HG03575 (cell line): ENCODE measurements at regions not wholly inside any gene's neighbourhood (a gene's known extent, or its start where the extent isn't known, plus 50 kb on each side); places are given as distances from the start of the nearest gene placed in this dataset.
"Not testable (repeated sequence)": the region's sequence is repeated elsewhere in the genome, so short reads cannot be mapped to it uniquely, and the experiment has no call there.

Experiments used
- ATAC-seq: cut with Tn5 transposase; IDR thresholded peaks from one replicate; pipeline ENCODE4 v1.9.1; 2021; ENCODE audit not compliant: unreplicated experiment, insufficient number of reproducible peaks, low FRiP score; ENCODE audit errors: extremely low read depth

DNA sequence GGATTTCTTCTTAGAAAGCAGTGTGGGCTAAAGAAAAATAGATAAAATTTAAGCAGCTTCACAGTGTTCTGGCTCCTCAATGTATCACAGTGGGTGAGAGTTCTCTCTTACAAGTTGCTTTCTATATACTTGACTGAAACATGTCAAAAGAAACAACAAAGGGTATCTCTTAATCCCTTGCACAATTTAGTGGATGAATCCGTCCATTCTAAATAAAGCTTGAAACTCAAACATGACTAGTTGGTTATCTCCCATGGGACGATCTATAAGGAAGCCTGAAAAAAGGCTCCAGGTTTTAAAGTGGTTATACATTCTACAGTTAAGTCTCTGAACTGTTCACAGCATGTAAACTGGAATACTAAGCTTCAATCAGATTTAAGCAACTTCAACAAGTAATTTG is 993.1 kb upstream of the CNTN5 start:
- ATAC-seq = no peak

DNA sequence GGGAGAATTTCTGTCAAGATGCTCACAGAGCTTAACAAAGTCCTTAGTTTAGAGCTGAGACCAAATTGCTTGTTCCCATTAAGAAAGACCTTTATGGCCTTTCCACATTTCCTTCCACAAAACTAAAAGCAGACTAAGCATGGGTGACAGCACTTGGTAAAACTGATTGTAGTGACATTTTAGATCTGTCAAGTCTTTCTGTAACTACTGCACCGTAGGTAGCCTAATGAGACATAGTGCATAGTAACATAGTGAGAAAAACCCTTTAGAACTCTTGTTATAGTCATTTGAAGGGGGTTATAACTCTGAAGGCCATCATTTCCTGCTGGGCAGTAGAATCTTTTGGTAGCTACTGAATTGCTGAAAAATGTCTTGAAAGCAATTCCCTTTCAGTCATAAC is 990.9 kb upstream of the CNTN5 start:
- no peak for ATAC-seq

GRCh38 chr11:98036810-98037209 is 983.9 kb upstream of the CNTN5 start:
- no peak for ATAC-seq

DNA sequence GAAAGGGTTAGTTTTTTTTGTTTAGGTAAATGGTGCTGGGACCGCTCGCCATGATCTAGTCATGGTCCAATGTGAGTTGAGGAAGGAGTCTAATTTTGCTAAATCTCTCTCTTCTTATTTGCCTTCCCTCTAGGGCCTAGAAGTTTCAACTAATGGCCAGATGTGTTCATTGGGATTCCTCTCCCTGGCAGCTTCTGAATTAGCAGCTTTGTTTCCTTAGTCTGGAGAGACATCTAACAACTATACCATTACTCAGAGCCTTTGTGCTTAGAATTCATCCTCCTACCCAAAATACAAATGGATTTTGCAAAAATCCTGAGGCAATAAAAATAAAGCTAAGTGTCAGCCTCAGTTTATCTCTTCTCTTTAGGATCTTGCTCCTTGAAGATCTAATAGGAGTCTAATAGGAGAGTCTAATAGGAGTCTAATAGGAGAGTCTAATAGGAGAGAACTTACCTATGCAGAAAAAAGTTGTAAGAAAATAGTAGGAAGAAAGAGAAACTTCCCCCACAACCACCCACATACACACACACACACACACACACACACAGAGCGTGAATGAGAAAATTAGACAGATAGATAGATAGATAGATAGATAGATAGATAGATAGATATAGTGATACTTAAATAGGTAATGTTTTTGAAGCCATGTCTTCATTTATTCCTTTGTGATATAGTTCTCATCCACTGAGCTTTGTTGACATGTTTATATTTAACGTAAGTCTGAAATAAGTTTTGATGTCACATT is 980.5 kb upstream of the CNTN5 start:
- no peak for ATAC-seq

DNA sequence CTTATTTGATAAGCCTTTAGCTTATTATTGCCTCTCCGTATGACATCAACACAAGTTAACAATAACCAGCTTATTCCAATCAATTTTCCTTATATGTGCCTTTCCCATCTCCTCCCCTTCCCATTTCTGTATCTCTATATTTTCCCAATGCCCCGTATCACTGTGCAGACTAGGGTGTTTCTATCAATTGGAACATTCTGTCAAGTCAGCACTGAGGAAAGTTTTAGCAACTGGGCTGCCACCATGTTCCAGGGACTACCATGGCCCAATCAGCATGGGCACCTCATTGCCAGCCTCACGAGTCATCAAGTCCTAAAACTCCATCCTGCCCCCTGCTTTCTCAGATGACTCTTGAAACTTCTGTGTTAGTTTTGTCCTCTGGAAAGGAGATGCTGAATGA is 973.1 kb upstream of the CNTN5 start:
- ATAC-seq = no peak

GRCh38 chr11:98053851-98054250 is 966.9 kb upstream of the CNTN5 start:
- no peak for ATAC-seq

GRCh38 chr11:98056945-98057344 is 963.8 kb upstream of the CNTN5 start:
- no peak for ATAC-seq

- no peak for ATAC-seq
Observed at GRCh38 chr11:98059488-98059887, 961.3 kb upstream of the CNTN5 start.

DNA sequence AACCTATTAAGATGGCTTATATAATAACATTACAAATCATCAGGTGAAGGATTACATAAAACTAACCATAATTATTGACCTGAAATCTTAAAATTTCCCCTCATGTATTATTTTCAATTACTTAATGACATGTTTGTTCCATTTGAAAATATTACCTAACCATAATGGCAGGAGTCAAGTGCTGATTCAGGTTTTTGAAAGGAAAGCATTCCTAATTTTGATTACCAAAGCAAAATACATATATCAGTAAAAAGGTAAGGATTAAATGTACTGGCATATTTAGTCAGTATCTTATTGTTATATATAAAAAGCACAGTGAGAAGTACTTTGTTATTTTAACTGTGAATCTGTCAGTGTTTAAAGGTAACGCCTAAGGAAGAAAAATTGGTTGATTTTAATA is 960.0 kb upstream of the CNTN5 start:
- no peak for ATAC-seq

DNA sequence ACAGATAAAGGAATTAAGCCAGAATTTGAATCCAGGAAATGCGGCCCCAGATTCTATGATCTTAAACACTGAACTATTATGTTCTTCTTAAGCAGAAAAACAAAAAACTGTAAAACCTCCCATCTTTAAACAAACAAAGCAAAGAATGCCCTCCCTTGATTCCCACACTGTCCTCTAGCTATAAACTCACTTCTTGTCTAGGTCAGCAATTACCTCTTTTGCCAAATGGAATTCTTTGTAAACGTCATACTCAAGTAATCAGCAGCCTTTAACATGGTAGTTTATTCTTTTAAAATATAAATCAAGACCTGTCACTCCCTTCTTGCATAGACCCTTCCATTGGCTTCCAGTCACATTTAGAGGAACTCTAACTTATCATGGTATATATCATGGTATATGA is 958.9 kb upstream of the CNTN5 start:
- ATAC-seq = no peak

DNA sequence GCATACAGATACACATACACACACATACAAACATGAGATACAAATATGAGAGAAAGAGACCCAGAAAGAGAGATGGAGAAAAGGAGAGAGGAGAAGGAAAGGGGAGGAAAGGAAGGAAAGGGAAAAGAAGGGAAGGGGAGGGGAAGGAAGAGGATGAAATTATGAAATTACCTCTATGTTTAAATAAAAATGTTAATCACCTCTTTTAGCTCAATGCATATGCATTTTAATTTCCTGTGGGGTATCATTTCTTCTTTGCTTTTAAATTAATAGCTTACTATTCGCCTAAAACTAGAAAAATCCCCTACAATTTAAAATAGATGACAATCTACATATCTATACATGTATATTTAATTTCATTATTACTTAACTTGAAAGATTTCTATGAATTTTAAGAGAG is 958.0 kb upstream of the CNTN5 start:
- ATAC-seq = no peak

DNA sequence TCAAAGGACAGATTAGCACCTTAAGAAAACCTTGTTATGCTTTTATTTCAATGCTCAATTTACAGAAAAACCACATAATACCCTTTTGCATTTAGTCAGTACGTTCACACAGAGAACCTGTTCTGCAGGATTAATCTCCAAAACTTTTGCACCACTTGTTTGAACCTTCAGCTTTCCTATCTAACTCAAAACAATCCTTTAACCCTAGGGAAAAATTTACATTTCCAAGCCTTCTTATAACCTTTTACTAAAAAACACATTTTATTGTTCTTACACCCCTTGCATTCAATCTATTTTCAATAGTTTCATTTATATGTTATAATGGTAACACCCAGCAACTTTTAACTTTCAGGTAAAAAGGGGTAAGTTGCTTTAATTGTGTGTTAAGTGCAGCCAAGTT is 952.5 kb upstream of the CNTN5 start:
- no peak for ATAC-seq

GRCh38 chr11:98069147-98069546 is 951.6 kb upstream of the CNTN5 start:
- not testable (repeated sequence) for ATAC-seq

DNA sequence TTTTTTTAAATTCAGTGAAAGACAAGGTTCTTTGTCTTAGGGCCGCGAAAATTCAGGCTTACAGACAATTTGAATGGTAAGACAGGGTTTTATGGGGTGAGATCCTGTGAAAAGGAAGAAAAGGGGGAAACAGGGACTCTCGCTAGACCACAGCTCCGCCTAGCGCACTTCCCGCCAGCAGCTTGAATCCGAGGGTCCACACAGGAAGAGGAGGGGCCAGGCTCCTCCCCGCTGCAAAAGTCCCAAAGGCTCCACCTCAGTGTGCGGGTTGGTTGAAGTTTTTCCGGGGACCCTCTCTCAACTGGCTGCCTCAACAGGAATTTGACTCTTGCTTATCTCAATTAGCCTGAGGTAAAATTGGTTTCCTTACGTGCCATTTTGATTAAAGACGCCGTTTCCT is 950.9 kb upstream of the CNTN5 start:
- ATAC-seq = no peak

GRCh38 chr11:98090861-98091505 is 929.8 kb upstream of the CNTN5 start:
- ATAC-seq = no peak

DNA sequence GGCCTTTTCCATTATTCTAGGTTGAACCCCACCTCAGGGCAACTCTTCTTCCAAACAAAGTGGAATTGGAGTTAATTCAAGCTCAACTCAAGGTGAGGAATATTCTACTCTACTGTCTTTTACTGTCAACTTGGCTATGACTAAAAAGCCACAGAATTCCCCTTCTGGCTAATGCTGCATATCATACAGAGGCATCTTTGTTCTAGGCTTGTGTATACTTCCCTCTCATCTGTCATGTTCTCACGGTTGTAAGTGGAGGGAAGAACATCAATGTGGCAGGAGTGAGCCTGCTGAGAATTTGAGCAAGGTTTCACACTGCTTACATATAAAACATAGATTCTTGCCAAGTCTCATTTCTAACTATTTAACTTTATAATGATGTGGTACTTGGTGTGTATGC is 921.4 kb upstream of the CNTN5 start:
- ATAC-seq = no peak

GRCh38 chr11:98100689-98101088 is 920.1 kb upstream of the CNTN5 start:
- no peak for ATAC-seq

DNA sequence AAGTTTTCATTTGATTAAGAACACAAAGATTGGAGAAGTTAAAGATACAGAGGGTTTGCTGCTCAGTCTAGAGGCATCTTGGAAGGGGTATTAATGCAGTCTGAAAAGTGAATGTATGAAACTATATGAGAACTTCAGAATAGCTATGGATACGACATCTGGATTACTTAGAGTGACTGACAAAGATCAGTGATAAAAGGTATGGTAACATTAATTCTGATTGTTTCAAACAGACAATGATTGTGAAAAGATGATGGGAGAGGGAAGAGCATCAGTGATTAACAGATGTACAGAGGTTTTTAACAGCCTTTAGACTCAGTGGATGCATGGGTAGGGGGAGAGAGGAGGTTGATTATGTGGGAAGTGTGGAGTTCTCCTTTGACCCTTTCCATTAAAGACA is 919.4 kb upstream of the CNTN5 start:
- ATAC-seq = no peak

- ATAC-seq = no peak
Observed at GRCh38 chr11:98104249-98104648, 916.5 kb upstream of the CNTN5 start.

DNA sequence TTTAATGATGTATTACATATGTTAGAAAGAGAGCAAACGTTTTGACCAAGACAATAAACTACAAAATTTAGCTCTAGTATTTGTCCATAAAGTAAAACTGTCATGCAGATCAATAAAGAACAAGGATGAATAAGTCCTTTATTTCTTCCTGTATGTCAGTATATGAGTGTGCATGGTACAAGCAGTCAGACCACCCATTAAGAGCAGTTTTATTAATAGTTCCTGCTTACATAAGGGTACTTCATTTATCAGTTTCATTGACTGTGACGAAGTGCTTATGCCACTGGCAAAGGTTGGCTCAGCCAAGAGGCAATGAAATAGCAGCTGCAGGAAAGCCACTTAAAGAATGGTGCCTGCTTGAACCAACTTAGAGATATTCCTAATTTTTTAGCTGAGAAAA is 913.0 kb upstream of the CNTN5 start:
- no peak for ATAC-seq

- ATAC-seq = no peak
Observed at GRCh38 chr11:98110030-98110429, 910.7 kb upstream of the CNTN5 start.
